ENCODE measurements at regions not wholly inside any gene's neighbourhood (a gene's known extent, or its start where the extent isn't known, plus 50 kb on each side); places are given as distances from the start of the nearest gene placed in this dataset.

- no peak for TF ChIP-seq CTCF (IDR thresholded peaks at IDR 0.05)
- no peak for TF ChIP-seq POLR2A (IDR thresholded peaks at IDR 0.05)
- DNase-seq (no peak), ATAC-seq (no peak)
- H3K36me3 ChIP-seq: no peaks in the 10 kb centered on the region
- no peak overlapping the region for H3K4me3 ChIP-seq
- no peaks in the 10 kb centered on the region for H3K9me3 ChIP-seq
- no peaks in the 10 kb centered on the region for H3K27me3 ChIP-seq
- intact Hi-C loops (cut with DNase I): no loop called here
- 27% methylated on average over 5 of the region's 5 CpGs for WGBS (ENCODE audit: insufficient coverage, low coverage, low lambda C conversion rate, missing lambda C conversion rate)
- H3K27ac ChIP-seq: no peak overlapping the region
- no peaks in the 10 kb centered on the region for H3K4me1 ChIP-seq
These were observed 239.3 kb downstream of the ALG10B start for GRCh38 chr12:38555620-38556591.

- no peaks in the 10 kb centered on the region for H3K9me3 ChIP-seq
- no peaks in the 10 kb centered on the region for H3K36me3 ChIP-seq
- no peak for TF ChIP-seq CTCF (IDR thresholded peaks at IDR 0.05)
- TF ChIP-seq POLR2A (IDR thresholded peaks at IDR 0.05): no peak
- no peak for ATAC-seq
- H3K27ac ChIP-seq: no peak overlapping the region
- no peaks in the 10 kb centered on the region for H3K4me1 ChIP-seq
- intact Hi-C loops (cut with DNase I): no loop called here
- no peaks in the 10 kb centered on the region for H3K27me3 ChIP-seq
- no peak for DNase-seq
- H3K4me3 ChIP-seq: no peak overlapping the region
- WGBS (ENCODE audit: insufficient coverage, low coverage, low lambda C conversion rate, missing lambda C conversion rate): 48% methylated on average over 2 of the region's 2 CpGs
These were observed 240.1 kb downstream of the ALG10B start for GRCh38 chr12:38556647-38557046.

GRCh38 chr12:38585086-38585485 lies 268.5 kb downstream of the ALG10B start:
- H3K4me1 ChIP-seq: no peaks in the 10 kb centered on the region
- ATAC-seq: no peak
- DNase-seq: no peak
- TF ChIP-seq CTCF (IDR thresholded peaks at IDR 0.05) (no peak), POLR2A (IDR thresholded peaks at IDR 0.05) (no peak)
- H3K9me3 ChIP-seq: no peaks in the 10 kb centered on the region
- WGBS (ENCODE audit: insufficient coverage, low coverage, low lambda C conversion rate, missing lambda C conversion rate): 27% methylated on average over 2 of the region's 2 CpGs
- intact Hi-C loops (cut with DNase I): no loop called here
- no peak overlapping the region for H3K27ac ChIP-seq
- no peak overlapping the region for H3K4me3 ChIP-seq
- H3K27me3 ChIP-seq: no peaks in the 10 kb centered on the region
- H3K36me3 ChIP-seq: no peaks in the 10 kb centered on the region

- no peak for ATAC-seq
- Histone ChIP-seq H3K36me3 (no peaks in the 10 kb centered on the region), H3K9me3 (no peaks in the 10 kb centered on the region)
These were observed 270.2 kb downstream of the ALG10B start for GRCh38 chr12:38586789-38587188.

More at GRCh38 chr12:38586789-38587188, 270.2 kb downstream of the ALG10B start:
- no peak for DNase-seq
- intact Hi-C loops (cut with DNase I): no loop called here
- Histone ChIP-seq H3K4me1 (no peaks in the 10 kb centered on the region), H3K27ac (no peak overlapping the region), H3K27me3 (no peaks in the 10 kb centered on the region), H3K4me3 (no peak overlapping the region)
- TF ChIP-seq POLR2A (IDR thresholded peaks at IDR 0.05) (no peak), CTCF (IDR thresholded peaks at IDR 0.05) (no peak)

Data from right lobe of liver (tissue), 6 donors.